ENCODE measurements at regions not wholly inside any gene's neighbourhood (a gene's known extent, or its start where the extent isn't known, plus 50 kb on each side); places are given as distances from the start of the nearest gene placed in this dataset.

GRCh38 chr2:194619366-194619765 lies 1037.7 kb upstream of the SLC39A10 start:
- intact Hi-C loops (cut with micrococcal nuclease) = no loop called here
- DNase-seq = no peak
- CTCF ChIA-PET = no interaction called here

DNA sequence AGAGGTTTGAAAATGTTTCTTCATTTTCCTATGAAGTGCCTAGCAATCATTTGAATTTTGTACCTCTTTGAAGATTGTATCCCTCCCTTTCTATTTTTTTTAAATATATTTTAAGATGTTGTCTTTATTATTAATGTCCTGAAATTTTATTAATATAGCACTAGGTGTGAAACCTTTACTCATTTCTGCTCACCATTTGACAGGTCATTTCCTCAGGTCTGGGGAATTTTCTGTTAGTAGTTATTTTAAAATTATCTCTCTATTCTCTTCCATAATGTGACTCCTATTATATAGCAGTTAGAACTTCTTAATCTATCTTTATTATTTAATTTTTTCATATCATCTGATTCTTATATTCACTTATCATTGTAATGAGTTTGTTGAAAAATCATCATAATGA lies 1038.6 kb upstream of the SLC39A10 start:
- Mint-ChIP-seq H3K4me3 (no peak overlapping the region), H3K36me3 (no peaks in the 10 kb centered on the region), H3K9me3 (peaks cover under 1% of the 10 kb centered on the region), H3K27ac (no peak overlapping the region), H3K27me3 (no peaks in the 10 kb centered on the region), H3K4me1 (ENCODE audit: low read depth) (no peaks in the 10 kb centered on the region)
- ChIA-PET POLR2A (no interaction called here), CTCF (interaction anchor here (0.6 kb wide), 1 partner anchor 230 kb away, joined by 3 read pairs; no protein-coding TSS in a partner anchor)
- DNase-seq = no peak
- intact Hi-C loops (cut with micrococcal nuclease) = no loop called here

More at GRCh38 chr2:194619366-194619765, 1037.7 kb upstream of the SLC39A10 start:
- POLR2A ChIA-PET = no interaction called here
- Mint-ChIP-seq H3K27me3 (no peaks in the 10 kb centered on the region), H3K27ac (no peak overlapping the region), H3K9me3 (no peaks in the 10 kb centered on the region), H3K4me3 (no peak overlapping the region), H3K4me1 (ENCODE audit: low read depth) (no peaks in the 10 kb centered on the region), H3K36me3 (no peaks in the 10 kb centered on the region)

- Mint-ChIP-seq H3K27ac (no peak overlapping the region), H3K4me1 (ENCODE audit: low read depth) (no peaks in the 10 kb centered on the region), H3K27me3 (no peaks in the 10 kb centered on the region), H3K36me3 (no peaks in the 10 kb centered on the region), H3K4me3 (no peak overlapping the region), H3K9me3 (peaks cover 2% of the 10 kb centered on the region)
- CTCF ChIA-PET = no interaction called here
- intact Hi-C loops (cut with micrococcal nuclease) = no loop called here
- DNase-seq = no peak
- POLR2A ChIA-PET = no interaction called here
Observed at GRCh38 chr2:194616334-194616733, 1040.7 kb upstream of the SLC39A10 start.

- intact Hi-C loops (cut with micrococcal nuclease) = no loop called here
Observed at GRCh38 chr2:194610297-194610696, 1046.7 kb upstream of the SLC39A10 start.

GRCh38 chr2:194603429-194603828 lies 1053.6 kb upstream of the SLC39A10 start:
- intact Hi-C loops (cut with micrococcal nuclease) = no loop called here
- Mint-ChIP-seq H3K4me3 (no peak overlapping the region), H3K9me3 (peaks cover 19% of the 10 kb centered on the region), H3K27me3 (peaks cover 4% of the 10 kb centered on the region), H3K4me1 (ENCODE audit: low read depth) (no peaks in the 10 kb centered on the region), H3K36me3 (no peaks in the 10 kb centered on the region), H3K27ac (no peak overlapping the region)
- ChIA-PET POLR2A (no interaction called here), CTCF (no interaction called here)
- no peak for DNase-seq

More at GRCh38 chr2:194610297-194610696, 1046.7 kb upstream of the SLC39A10 start:
- Mint-ChIP-seq H3K27me3 (no peaks in the 10 kb centered on the region), H3K36me3 (no peaks in the 10 kb centered on the region), H3K4me3 (no peak overlapping the region), H3K27ac (no peak overlapping the region), H3K9me3 (peaks cover 8% of the 10 kb centered on the region), H3K4me1 (ENCODE audit: low read depth) (no peaks in the 10 kb centered on the region)
- no peak for DNase-seq
- CTCF ChIA-PET = no interaction called here
- POLR2A ChIA-PET = no interaction called here

GRCh38 chr2:194602750-194603149 lies 1054.3 kb upstream of the SLC39A10 start:
- Mint-ChIP-seq H3K4me1 (ENCODE audit: low read depth) (no peaks in the 10 kb centered on the region), H3K36me3 (no peaks in the 10 kb centered on the region), H3K9me3 (peaks cover 19% of the 10 kb centered on the region), H3K27ac (no peak overlapping the region), H3K4me3 (no peak overlapping the region), H3K27me3 (peaks cover 4% of the 10 kb centered on the region)
- CTCF ChIA-PET = no interaction called here
- POLR2A ChIA-PET = no interaction called here
- intact Hi-C loops (cut with micrococcal nuclease) = no loop called here
- DNase-seq = no peak

- intact Hi-C loops (cut with micrococcal nuclease) = no loop called here
- H3K4me1 Mint-ChIP-seq (ENCODE audit: low read depth) = no peaks in the 10 kb centered on the region
- POLR2A ChIA-PET = no interaction called here
Observed at GRCh38 chr2:194591192-194591591, 1065.8 kb upstream of the SLC39A10 start.

DNA sequence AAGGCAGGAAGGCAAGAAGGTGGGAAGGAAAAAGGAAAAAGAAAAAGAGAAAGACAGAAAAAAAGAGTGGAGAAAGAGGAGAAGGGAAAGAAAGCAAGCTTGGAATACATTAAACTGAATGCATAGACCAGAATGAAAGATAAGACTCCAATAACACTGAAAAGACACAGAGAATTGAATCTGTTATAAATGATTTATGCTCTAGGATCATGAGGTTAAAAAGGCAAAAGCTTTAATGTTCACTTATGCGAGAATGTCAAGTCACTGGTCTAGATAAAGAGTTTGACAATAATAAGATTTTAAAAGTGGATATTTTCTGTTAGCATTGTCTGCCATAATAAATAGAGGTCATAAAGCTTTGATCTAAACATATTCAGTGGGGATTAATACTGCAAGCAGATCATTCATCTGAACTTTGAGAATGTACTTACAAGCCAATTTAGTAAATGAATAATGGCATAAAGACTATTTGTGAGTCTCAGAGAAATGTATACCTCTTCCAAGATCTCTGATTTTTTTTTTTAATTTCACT lies 1069.2 kb upstream of the SLC39A10 start:
- Mint-ChIP-seq H3K27ac (no peak overlapping the region), H3K4me3 (no peak overlapping the region), H3K36me3 (no peaks in the 10 kb centered on the region), H3K4me1 (ENCODE audit: low read depth) (no peaks in the 10 kb centered on the region), H3K27me3 (no peaks in the 10 kb centered on the region), H3K9me3 (no peaks in the 10 kb centered on the region)
- ChIA-PET POLR2A (no interaction called here), CTCF (no interaction called here)
- intact Hi-C loops (cut with micrococcal nuclease) = no loop called here
- DNase-seq = no peak

More at GRCh38 chr2:194591192-194591591, 1065.8 kb upstream of the SLC39A10 start:
- Mint-ChIP-seq H3K27ac (no peak overlapping the region), H3K36me3 (no peaks in the 10 kb centered on the region), H3K9me3 (no peaks in the 10 kb centered on the region), H3K4me3 (no peak overlapping the region), H3K27me3 (no peaks in the 10 kb centered on the region)
- DNase-seq = no peak
- CTCF ChIA-PET = no interaction called here

- DNase-seq = no peak
- H3K4me1 Mint-ChIP-seq (ENCODE audit: low read depth) = no peaks in the 10 kb centered on the region
- no peak overlapping the region for H3K27ac Mint-ChIP-seq
- H3K36me3 Mint-ChIP-seq = no peaks in the 10 kb centered on the region
- CTCF ChIA-PET = no interaction called here
- H3K27me3 Mint-ChIP-seq = no peaks in the 10 kb centered on the region
- no peak overlapping the region for H3K4me3 Mint-ChIP-seq
- intact Hi-C loops (cut with micrococcal nuclease) = no loop called here
- H3K9me3 Mint-ChIP-seq = no peaks in the 10 kb centered on the region
- POLR2A ChIA-PET = no interaction called here
Observed at GRCh38 chr2:194567661-194568017, 1089.4 kb upstream of the SLC39A10 start.

DNA sequence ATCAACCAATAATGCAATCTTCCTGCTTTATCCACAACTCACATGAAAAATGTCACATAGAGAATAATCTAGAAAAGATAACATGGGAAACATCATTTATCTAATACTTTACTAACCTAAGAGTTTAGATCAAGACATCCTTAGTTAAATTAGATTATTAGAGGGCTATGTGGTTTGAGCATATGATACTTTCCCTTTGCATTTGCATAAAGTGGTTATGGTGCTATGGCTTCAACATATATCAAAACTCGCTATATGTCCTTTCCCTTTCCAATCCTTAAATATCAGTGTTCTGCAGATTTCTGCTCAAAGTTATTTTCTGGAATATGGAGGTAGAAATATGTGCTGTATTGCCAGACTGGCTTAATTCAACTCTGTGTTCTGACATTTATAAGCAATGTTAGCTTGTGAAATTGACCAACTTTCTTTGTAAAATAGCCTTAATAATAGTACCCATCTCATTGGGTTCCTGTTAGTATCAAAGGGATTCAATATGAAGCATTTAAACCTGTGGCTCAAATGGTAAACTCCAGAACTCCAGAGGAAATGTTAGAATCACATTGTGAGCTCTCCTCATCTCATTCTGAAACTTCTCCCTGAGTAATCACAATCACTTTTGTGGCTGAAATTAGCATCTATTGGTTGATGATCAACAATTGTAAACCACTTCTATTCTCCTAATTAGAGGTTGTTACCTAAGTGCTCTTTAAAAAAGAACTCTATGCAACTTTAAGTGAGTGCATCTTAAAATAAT lies 1089.9 kb upstream of the SLC39A10 start:
- DNase-seq = no peak
- no peaks in the 10 kb centered on the region for H3K36me3 Mint-ChIP-seq
- H3K27me3 Mint-ChIP-seq = no peaks in the 10 kb centered on the region
- H3K4me1 Mint-ChIP-seq (ENCODE audit: low read depth) = no peaks in the 10 kb centered on the region
- CTCF ChIA-PET = no interaction called here
- H3K9me3 Mint-ChIP-seq = peaks cover 2% of the 10 kb centered on the region
- no peak overlapping the region for H3K27ac Mint-ChIP-seq
- POLR2A ChIA-PET = no interaction called here
- no peak overlapping the region for H3K4me3 Mint-ChIP-seq
- intact Hi-C loops (cut with micrococcal nuclease) = no loop called here

DNA sequence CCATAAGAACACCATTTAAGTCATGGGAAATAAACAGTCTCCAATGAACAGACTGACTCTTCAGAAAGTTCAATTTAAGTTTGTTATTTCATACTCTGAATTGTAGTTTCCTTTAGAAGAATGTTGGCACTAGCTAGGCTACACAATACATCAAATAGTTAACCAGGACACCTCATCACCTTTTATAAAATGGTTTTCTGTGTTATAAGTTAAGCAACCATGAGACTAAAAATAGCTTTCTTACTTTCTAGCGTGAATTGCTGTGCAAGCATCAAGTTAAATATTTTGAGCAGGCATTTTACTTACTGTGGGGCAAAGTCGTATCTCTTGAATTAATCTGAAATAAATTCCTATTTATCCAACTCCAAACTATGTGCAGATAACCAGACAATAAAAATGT lies 1092.6 kb upstream of the SLC39A10 start:
- ChIA-PET POLR2A (no interaction called here), CTCF (no interaction called here)
- Mint-ChIP-seq H3K4me1 (ENCODE audit: low read depth) (no peaks in the 10 kb centered on the region), H3K36me3 (no peaks in the 10 kb centered on the region), H3K27ac (no peak overlapping the region), H3K4me3 (no peak overlapping the region), H3K27me3 (no peaks in the 10 kb centered on the region), H3K9me3 (peaks cover 2% of the 10 kb centered on the region)
- no peak for DNase-seq
- intact Hi-C loops (cut with micrococcal nuclease) = no loop called here

GRCh38 chr2:194562329-194562728 lies 1094.7 kb upstream of the SLC39A10 start:
- ChIA-PET POLR2A (no interaction called here), CTCF (no interaction called here)
- no peak for DNase-seq
- Mint-ChIP-seq H3K4me1 (ENCODE audit: low read depth) (no peaks in the 10 kb centered on the region), H3K4me3 (no peak overlapping the region), H3K9me3 (peaks cover 2% of the 10 kb centered on the region), H3K27ac (no peak overlapping the region), H3K27me3 (no peaks in the 10 kb centered on the region), H3K36me3 (no peaks in the 10 kb centered on the region)
- intact Hi-C loops (cut with micrococcal nuclease) = no loop called here

DNA sequence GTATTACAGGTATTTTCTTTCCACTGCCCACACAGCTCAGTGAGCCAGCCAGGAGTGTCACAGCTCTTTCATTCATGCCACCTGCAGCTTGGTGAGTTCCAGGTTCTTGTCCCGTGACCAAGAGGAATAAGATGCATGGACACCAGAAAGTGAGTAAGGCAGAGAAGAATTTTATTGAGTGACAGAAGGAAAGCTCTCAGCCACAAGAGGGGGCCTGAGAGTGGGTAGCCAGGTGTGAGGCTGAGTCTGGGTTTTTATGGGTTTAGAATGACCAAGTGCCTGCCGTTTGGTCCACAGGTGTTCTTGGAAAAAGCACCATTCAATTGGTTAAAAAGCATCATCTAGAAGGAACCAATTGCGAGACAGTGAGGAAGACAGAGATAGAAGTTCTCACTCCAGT lies 1097.1 kb upstream of the SLC39A10 start:
- Mint-ChIP-seq H3K36me3 (no peaks in the 10 kb centered on the region), H3K27me3 (no peaks in the 10 kb centered on the region), H3K9me3 (peaks cover 2% of the 10 kb centered on the region), H3K4me3 (no peak overlapping the region), H3K4me1 (ENCODE audit: low read depth) (no peaks in the 10 kb centered on the region), H3K27ac (no peak overlapping the region)
- CTCF ChIA-PET = no interaction called here
- POLR2A ChIA-PET = no interaction called here
- DNase-seq = no peak
- intact Hi-C loops (cut with micrococcal nuclease) = no loop called here

Measured in activated CD4-positive, alpha-beta memory T cell treated with anti-CD3 and anti-CD28 coated beads for 36 hours (primary cell).